Activated CD4-positive, CD25-positive, alpha-beta regulatory T cell treated with anti-CD3 and anti-CD28 coated beads, Interleukin-2, amount 50 U/mL, for 72 hours (primary cell): ENCODE measurements at regions not wholly inside any gene's neighbourhood (a gene's known extent, or its start where the extent isn't known, plus 50 kb on each side); places are given as distances from the start of the nearest gene placed in this dataset.

ENCODE experiments used
- DNase-seq: peaks from one replicate; pipeline ENCODE4 v3.0.0; 2021

- DNase-seq = no peak
These were observed 107.7 kb upstream of the B3GAT1 start for GRCh38 chr11:134519788-134520187.

GRCh38 chr11:134519390-134519750, 107.3 kb upstream of the B3GAT1 start:
- no peak for DNase-seq

DNA sequence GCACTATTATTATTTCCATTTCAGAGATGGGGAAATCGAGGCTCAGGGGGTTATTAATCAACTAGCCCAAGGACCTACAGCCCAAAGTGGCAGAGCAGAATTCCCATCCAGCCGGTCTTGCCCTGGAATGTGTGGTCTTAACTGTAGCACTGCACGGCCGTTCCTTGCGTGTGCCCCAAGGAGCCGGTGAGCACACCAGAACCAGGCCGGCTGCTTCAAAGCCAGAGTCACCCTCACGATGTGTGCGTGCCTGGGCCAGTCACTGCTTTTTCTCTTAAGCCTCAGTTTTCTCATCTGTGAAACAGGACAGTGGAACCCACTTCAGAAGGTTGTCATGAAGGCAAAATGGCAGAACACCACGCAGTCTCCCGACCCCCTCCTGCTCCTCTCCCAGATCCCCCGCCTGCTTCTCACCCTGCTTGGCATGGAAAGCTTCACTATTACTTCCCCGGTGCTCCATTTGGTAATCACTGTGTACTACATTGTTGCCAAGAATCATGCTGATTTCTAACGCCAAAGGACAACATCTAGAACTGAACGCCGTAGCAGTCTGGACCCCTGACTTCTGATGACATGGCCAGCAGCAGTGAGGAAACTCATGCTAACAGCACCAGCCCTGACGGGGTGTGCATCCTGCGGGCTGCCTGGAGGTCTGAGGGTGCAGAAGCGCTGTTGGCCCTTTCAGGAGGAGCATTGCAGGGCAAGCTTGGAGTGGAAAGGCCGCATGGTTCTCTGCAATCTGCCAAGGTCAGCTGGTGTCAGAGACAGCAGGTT, 106.8 kb upstream of the B3GAT1 start:
- no peak for DNase-seq

- DNase-seq = no peak
These were observed 105.7 kb upstream of the B3GAT1 start for GRCh38 chr11:134517621-134518293.

DNA sequence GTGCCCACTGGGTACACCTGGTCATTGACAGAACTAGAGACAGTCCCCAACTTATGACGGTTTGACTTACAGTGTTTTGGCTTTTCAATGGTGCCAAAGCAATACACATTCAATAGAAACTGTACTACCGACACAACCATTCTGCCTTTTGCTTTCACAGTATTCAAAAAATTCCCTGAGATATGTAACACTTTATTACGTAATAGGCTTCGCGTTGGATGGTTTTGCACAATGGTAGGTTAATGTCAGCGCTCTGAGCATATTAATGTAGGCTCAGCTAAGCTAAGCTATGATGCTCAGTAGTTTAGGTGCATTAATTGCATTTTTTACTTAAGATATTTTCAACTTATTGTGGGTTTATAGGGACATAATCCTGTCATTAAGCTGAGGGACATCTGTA, 105.1 kb upstream of the B3GAT1 start:
- no peak for DNase-seq

GRCh38 chr11:134516529-134516928, 104.5 kb upstream of the B3GAT1 start:
- peak; percentile 3 for DNase-seq

DNA sequence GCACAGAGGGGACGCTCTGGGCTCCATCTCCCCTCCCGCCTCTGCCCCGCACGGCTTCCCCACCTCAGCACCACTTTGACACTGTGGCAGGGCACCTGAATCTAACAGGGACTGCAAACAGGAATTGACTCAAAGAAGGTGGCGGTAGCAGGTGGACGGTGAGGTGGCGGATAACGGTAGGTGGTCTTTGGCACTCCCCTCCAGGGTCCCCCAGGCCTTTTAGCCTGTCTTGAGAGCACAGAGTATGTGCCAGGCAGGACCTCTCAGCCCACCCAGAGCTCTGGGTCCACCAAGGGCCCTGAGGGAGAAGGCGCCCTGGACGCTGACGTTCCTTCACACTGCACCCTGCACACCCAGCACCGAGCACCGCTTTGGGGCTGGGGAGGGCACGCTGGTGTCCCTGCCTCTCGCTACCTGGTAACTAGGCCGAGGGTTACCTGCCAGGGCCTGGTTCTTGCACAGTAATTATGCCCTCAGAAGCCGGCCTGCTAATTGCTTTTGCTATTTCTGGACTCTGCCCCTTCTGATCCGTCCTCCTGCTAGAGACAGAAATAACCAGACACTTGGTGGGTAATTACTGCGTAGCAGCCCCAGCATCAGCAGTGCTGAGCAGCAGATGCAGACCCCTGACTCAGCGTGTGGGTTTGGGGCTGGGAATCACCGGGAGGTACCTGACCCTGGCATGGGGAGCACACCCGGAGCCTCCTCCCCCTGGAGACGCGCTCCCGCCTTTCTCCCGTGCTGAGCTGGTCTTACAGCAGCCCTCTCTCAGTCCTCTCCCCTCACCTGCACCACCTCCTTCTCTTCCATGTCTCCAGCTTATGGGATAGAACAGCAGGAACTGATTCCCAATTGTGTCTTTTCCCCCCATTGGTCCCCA, 103.3 kb upstream of the B3GAT1 start:
- DNase-seq = peak; percentile 1

GRCh38 chr11:134514354-134514951, 102.4 kb upstream of the B3GAT1 start:
- DNase-seq = no peak

DNA sequence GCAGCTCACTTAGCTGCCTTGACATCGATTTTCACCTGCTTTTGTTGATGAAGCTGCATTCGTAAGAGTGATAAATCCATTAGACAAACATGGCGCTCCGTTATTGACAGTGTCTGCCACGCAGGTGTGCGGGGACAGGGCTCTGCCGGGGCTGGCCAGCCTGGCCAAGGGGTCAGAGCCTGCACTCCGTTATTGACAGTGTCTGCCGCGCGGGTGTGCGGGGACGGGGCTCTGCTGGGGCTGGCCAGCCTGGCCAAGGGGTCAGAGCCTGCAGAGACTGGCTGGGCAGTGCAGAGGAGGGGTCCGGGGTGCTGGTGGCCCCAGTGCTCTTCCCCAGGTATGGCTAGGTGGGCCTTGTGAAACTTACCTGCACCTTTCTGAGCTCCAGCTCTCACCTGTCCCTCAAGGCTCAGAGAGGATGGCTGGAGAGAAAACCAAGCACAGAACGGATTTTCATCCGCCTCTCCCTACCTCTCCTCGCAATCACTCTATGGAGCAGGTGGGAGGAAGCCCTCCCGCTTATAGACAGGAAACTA, 101.6 kb upstream of the B3GAT1 start:
- DNase-seq = no peak

DNA sequence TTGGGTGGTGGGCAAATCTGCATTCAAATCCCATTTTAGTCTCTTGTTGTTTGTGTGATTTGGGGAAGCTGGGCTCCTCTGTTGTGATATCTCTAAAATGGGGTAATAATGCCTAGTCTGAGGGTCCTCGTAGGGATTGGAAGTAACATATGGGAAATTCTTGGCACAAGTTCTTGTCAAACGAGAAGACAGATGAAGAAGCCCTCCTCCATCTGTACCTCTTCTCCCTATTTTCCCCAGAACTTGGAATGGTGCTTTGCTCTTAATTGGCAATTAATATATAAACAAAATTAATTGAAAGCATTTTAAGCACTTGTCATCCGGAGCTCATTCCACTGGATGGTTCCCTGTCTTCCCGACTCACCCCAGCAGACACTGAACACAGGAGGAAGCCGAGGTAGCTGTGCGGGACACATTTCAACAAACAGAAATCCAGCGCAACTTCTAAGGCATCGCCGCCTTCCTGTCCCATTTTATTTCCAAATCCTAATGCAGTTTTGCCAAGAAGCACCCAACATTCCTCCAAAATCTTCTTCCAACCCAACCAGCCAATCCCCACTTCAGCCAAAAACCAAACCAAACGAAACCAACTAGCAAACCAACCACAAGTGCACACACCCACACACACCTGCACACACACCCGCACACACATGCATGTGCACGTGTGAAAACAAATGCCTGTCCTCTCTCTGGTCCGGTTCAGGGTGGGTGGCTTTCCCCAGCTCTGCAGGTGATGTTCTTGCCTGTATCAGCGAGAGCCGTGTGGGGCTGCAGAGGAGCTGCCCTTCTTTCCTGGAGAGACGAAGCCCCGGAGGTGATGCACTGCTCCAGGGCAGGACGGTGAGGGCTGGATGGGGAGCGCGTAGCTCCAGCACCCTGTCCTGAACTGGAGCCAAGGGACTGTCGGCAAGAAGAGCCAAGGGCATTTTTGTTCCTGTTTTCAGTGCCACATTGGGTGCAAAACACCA, 100.8 kb upstream of the B3GAT1 start:
- DNase-seq = no peak

GRCh38 chr11:134512061-134512460, 100.0 kb upstream of the B3GAT1 start:
- DNase-seq = no peak

DNA sequence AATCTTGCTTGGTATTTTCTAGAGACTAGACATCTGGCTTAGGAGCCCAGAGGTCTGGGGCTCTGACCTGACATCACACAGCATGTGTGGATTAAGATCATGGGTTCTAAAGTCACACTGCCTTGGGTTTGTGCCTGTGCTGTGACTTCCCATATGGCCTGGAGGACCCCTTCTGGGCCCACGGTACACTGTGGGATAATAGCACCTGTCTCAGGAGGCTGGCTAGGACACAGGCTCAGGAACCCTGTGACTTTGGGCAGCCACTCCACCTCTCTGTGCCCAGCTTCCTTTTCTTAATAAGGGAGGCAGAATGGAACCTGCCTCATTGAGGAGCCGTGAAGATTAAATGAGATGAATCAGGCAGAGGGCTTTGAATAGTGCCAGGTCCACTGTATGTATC, 99.2 kb upstream of the B3GAT1 start:
- DNase-seq = no peak

DNA sequence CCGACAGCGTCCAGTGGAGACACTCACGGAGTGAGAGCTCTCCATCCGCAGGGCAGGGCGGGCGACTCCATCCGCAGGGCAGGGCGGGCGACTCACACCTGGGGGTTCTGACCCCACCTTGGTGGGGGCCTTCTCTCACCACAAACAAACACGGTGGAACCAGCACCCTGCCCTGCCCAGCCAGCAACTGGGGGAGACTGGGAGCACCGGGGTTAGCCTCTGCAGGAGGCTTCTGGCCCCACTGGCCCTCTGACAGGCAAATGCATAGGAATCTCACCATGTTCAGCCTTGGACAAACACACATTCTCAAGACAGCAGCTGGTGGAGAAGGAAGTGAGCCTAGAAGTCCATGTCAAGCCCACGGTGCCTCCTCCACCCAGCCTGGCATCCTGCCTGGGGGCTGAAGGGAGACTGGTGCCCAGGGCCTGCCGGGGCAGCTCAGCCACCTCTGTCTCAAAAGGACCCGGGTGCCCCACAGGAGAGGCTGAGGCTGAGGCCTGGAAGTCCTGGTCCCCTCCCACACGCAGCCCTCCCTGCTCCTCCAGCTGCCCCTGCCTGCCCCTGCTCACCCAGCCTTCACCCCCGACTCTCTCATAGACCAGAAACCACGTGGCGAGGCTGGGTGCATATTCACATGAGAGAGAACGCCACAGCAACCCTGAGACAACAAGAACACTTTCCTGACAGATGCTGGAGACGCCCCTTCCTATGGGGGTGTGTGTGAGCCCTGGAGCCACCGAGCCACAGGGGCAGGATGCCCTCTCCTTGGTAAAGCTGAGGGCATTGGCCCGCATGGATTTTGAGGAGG, 98.4 kb upstream of the B3GAT1 start:
- DNase-seq = no peak

DNA sequence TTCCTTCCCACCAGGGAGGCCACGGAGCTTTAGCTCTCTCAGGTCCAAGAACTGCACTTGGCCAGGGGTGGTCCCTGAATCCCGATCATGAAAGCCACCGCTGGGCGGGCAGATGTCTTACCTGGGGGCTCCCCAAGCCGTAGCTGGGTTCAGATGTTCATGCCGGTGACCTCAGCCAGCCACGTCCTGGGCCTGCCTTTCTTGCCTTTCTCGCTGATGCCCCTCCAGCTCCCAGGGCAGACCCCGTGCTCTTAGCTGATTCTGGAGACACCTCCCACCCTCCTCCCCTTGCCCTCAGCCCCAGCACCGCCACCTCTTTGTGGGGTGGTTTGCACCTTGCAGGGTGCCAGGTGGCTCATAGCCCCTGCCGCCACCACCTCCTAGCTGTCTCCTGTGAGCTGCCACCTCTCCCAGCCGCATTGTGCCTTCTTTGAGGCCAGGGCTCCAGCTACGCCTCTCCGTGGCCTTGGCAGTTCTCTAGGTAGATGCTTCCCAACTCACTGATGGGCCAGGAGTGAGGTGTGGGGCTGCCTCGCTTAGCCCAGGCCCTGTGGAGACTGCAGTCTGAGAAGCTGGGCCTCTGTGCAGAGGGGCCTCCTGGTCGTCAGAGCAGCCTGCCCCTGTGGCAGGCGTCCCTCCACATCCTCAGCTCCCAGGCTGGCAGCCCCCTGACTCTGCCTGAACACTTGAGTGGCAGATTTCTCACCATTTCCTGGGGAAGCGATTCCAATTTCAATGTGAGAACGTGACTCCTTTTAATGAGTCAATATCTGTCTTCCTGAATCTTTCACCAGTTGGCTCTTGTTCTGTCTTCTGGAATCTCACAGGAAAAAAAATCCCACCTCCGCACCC, 97.6 kb upstream of the B3GAT1 start:
- no peak for DNase-seq

DNA sequence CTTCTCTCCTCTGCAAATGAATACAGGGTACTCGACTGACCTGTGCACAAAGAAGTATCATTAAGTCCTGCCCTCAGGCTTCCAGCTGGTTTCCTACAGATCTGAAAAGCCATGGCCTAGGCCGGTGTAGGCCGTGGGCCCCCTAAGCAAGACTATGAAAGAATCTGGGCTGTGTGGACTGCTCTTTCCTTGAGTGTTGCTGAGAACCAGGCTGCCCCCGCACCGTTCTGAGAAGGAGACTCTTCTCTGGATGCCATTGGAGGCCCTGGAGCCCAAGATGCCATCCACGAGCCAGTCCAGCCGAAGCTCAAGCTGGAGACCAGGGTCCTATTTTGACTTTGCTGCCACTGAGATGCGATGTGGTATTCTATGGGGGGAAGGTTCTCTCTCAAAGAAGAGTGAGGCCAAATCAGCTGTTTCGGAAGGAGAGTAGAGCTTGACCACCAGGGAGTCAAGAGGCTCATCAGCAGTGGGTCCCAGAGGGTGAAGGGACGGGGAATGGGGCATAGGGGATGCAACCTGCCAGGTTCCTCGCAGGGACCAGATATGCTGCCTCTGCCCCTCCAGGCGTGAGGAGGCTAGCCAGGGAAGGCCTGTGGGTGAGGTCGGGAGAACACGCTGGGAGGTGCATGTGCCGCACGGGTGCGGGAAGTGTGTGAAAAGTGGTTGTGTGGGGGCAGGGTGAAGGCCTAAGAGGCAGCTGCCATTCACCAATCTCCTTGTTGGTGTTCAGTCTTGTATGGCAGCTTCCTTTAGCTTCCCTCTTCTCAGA, 96.4 kb upstream of the B3GAT1 start:
- DNase-seq = no peak

DNA sequence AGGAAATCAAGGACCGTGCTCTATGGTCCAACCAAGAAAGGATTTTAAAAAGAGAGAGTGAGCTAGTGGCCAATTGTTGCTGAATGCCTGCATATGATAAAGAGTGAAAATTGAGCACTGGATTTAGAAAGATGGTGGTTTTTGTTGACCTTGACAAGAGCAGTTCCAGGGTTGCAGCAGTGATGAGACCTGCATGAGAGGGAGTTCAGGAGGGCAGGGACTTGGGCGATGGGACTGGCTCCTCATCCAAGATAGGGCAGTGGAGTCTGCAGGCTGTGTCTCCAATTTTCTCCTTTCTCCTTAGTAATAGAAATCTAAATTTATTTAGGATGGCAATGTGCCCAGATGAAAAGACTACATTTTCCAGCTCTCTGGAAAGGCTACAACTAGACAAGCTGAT, 94.0 kb upstream of the B3GAT1 start:
- DNase-seq = no peak

DNA sequence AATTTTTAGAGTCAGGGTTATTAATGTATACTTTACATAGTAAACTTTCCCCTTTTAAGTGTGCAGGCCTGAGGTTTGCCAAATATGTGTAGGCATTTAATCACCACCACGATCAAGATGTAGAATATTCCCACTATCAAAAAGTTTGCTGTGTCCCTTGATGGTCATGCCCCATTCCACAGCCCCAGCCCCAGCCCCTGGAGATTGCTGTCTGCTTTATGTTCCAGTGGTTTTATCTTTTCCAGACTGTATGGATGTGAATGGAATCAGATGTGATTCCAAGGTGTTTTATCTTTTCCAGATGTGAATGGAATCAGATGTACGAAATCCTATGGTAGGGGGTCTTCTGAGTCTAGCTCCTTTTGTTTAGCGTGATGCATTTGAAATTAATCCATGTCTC, 93.1 kb upstream of the B3GAT1 start:
- no peak for DNase-seq

DNA sequence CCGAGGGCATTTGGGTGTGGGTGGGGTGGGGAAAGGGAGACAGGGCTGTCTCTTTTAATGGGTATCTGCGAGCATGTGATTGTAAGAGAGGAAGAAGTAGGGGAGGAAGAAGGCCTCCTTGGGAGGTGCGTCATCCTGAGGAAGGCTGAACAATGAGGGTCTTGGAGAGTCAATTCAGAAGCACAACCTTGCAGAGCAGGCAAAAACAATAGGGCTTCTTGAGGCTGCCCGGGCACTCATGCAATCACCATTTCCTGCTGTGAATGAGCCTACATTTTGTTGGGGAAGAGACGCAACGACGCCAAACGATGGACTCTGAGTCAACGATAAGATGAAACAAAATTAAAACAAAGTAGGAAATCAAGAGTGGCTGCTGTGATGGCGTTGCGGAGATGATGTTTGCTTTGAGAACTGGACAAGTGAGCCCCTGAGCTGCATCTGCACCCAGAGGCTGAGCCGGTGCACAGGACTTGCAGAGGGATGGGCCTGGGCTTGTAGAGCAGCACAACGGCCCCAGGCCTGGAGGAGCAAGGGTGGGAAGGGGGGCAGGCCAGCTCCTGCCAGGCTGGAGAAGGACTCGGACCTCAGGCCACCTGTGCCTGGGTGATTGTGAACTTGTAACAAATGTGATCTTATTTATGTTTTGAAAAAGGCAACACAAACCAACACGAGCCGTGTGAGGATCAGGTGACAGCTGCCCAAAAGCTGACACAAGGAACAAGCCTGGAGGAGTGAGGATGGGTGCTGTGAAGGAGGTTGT, 92.3 kb upstream of the B3GAT1 start:
- DNase-seq = no peak
